ES-I3 (cell line): ENCODE measurements at regions not wholly inside any gene's neighbourhood (a gene's known extent, or its start where the extent isn't known, plus 50 kb on each side); places are given as distances from the start of the nearest gene placed in this dataset.

ENCODE experiments used
- H3K36me3 ChIP-seq: 2 replicates; pipeline ENCODE4 v1.6.1; 2013; ENCODE audit warnings: mild to moderate bottlenecking, low read length, control low read depth, moderate library complexity; ENCODE audit not compliant: insufficient read depth
- H3K4me1 ChIP-seq: 2 replicates; pipeline ENCODE4 v1.6.1; 2013; ENCODE audit warnings: mild to moderate bottlenecking, control low read depth, low read length; ENCODE audit not compliant: insufficient read depth
- H3K9ac ChIP-seq: 2 replicates; pipeline ENCODE4 v1.6.1; 2013; ENCODE audit warnings: low read depth, mild to moderate bottlenecking, low read length, moderate library complexity
- H3K9me3 ChIP-seq: 2 replicates; pipeline ENCODE4 v1.6.1; 2013; ENCODE audit warnings: mild to moderate bottlenecking, low read length, moderate library complexity; ENCODE audit not compliant: control insufficient read depth, insufficient read depth

GRCh38 chr7:46146454-46147255 lies 225.6 kb upstream of the IGFBP3 start:
- H3K9me3 ChIP-seq, result no peaks in the 10 kb centered on the region
- H3K36me3 ChIP-seq, result no peaks in the 10 kb centered on the region
- H3K9ac ChIP-seq, result no peak overlapping the region
- H3K4me1 ChIP-seq, result peaks cover 7% of the 10 kb centered on the region

GRCh38 chr7:46145412-46145811 lies 224.3 kb upstream of the IGFBP3 start:
- H3K9ac ChIP-seq, result no peak overlapping the region
- H3K36me3 ChIP-seq, result no peaks in the 10 kb centered on the region
- peaks cover 7% of the 10 kb centered on the region for H3K4me1 ChIP-seq
- no peaks in the 10 kb centered on the region for H3K9me3 ChIP-seq

- Histone ChIP-seq H3K36me3 (no peaks in the 10 kb centered on the region), H3K9me3 (no peaks in the 10 kb centered on the region), H3K4me1 (peaks cover 7% of the 10 kb centered on the region), H3K9ac (no peak overlapping the region)
Observed at GRCh38 chr7:46143949-46144917, 223.2 kb upstream of the IGFBP3 start.

GRCh38 chr7:46143421-46143820 lies 222.3 kb upstream of the IGFBP3 start:
- Histone ChIP-seq H3K36me3 (no peaks in the 10 kb centered on the region), H3K9ac (no peak overlapping the region), H3K9me3 (no peaks in the 10 kb centered on the region), H3K4me1 (peaks cover 7% of the 10 kb centered on the region)

GRCh38 chr7:46139079-46139478 lies 218.0 kb upstream of the IGFBP3 start:
- H3K9ac ChIP-seq, result no peak overlapping the region
- no peaks in the 10 kb centered on the region for H3K36me3 ChIP-seq
- H3K9me3 ChIP-seq, result no peaks in the 10 kb centered on the region
- H3K4me1 ChIP-seq, result no peaks in the 10 kb centered on the region

GRCh38 chr7:46137725-46138124 lies 216.7 kb upstream of the IGFBP3 start:
- H3K36me3 ChIP-seq, result no peaks in the 10 kb centered on the region
- no peak overlapping the region for H3K9ac ChIP-seq
- no peaks in the 10 kb centered on the region for H3K4me1 ChIP-seq
- H3K9me3 ChIP-seq, result no peaks in the 10 kb centered on the region

GRCh38 chr7:46135557-46135956 lies 214.5 kb upstream of the IGFBP3 start:
- Histone ChIP-seq H3K9ac (no peak overlapping the region), H3K36me3 (no peaks in the 10 kb centered on the region), H3K9me3 (no peaks in the 10 kb centered on the region), H3K4me1 (no peaks in the 10 kb centered on the region)

GRCh38 chr7:46134795-46135194 lies 213.7 kb upstream of the IGFBP3 start:
- H3K9ac ChIP-seq, result no peak overlapping the region
- no peaks in the 10 kb centered on the region for H3K36me3 ChIP-seq
- H3K4me1 ChIP-seq, result no peaks in the 10 kb centered on the region
- H3K9me3 ChIP-seq, result no peaks in the 10 kb centered on the region

- Histone ChIP-seq H3K36me3 (no peaks in the 10 kb centered on the region), H3K9ac (no peak overlapping the region), H3K4me1 (no peaks in the 10 kb centered on the region), H3K9me3 (no peaks in the 10 kb centered on the region)
Observed at GRCh38 chr7:46134385-46134784, 213.3 kb upstream of the IGFBP3 start.

GRCh38 chr7:46133751-46134150 lies 212.7 kb upstream of the IGFBP3 start:
- Histone ChIP-seq H3K9ac (no peak overlapping the region), H3K9me3 (no peaks in the 10 kb centered on the region)

GRCh38 chr7:46133072-46133471 lies 212.0 kb upstream of the IGFBP3 start:
- Histone ChIP-seq H3K9me3 (no peaks in the 10 kb centered on the region), H3K9ac (no peak overlapping the region), H3K36me3 (no peaks in the 10 kb centered on the region), H3K4me1 (no peaks in the 10 kb centered on the region)

More at GRCh38 chr7:46133751-46134150, 212.7 kb upstream of the IGFBP3 start:
- Histone ChIP-seq H3K4me1 (no peaks in the 10 kb centered on the region), H3K36me3 (no peaks in the 10 kb centered on the region)

- H3K9me3 ChIP-seq, result no peaks in the 10 kb centered on the region
- no peaks in the 10 kb centered on the region for H3K36me3 ChIP-seq
- no peaks in the 10 kb centered on the region for H3K4me1 ChIP-seq
- no peak overlapping the region for H3K9ac ChIP-seq
Observed at GRCh38 chr7:46131916-46132795, 211.1 kb upstream of the IGFBP3 start.

- H3K36me3 ChIP-seq, result no peaks in the 10 kb centered on the region
- H3K9me3 ChIP-seq, result no peaks in the 10 kb centered on the region
- no peaks in the 10 kb centered on the region for H3K4me1 ChIP-seq
- no peak overlapping the region for H3K9ac ChIP-seq
Observed at GRCh38 chr7:46129831-46130230, 208.8 kb upstream of the IGFBP3 start.

GRCh38 chr7:46127814-46128213 lies 206.7 kb upstream of the IGFBP3 start:
- H3K9me3 ChIP-seq, result no peaks in the 10 kb centered on the region
- no peaks in the 10 kb centered on the region for H3K36me3 ChIP-seq
- no peak overlapping the region for H3K9ac ChIP-seq
- no peaks in the 10 kb centered on the region for H3K4me1 ChIP-seq
